Muscle layer of colon (tissue), 2 donors: ENCODE measurements at regions not wholly inside any gene's neighbourhood (a gene's known extent, or its start where the extent isn't known, plus 50 kb on each side); places are given as distances from the start of the nearest gene placed in this dataset.
"Not testable (repeated sequence)": the region's sequence is repeated elsewhere in the genome, so short reads cannot be mapped to it uniquely, and the experiment has no call there.

Source experiments
- H3K27ac ChIP-seq: one replicate; pipeline ENCODE4 v1.7.0; 2013; ENCODE audit warnings: low read depth, mild to moderate bottlenecking, low read length, moderate library complexity
- H3K27me3 ChIP-seq, 2 donors: one replicate each; pipeline ENCODE4 v1.7.0; 2013; ENCODE audit warnings: low read length in 2 of 2, mild to moderate bottlenecking in 2 of 2; ENCODE audit not compliant: insufficient read depth in 2 of 2, control insufficient read depth in 1 of 2
- H3K36me3 ChIP-seq: one replicate; pipeline ENCODE4 v1.7.0; 2013; ENCODE audit warnings: mild to moderate bottlenecking, low read length; ENCODE audit not compliant: insufficient read depth
- H3K4me1 ChIP-seq: one replicate; pipeline ENCODE4 v1.7.0; 2013; ENCODE audit warnings: mild to moderate bottlenecking, low read length; ENCODE audit not compliant: insufficient read depth
- H3K4me3 ChIP-seq, 2 donors: one replicate each; pipeline ENCODE4 v1.7.0; 2013; ENCODE audit warnings: low read length in 2 of 2, low read depth in 1 of 2, mild to moderate bottlenecking in 1 of 2, moderate library complexity in 1 of 2
- H3K9ac ChIP-seq: one replicate; pipeline ENCODE4 v1.7.0; 2013; ENCODE audit warnings: low read length
- H3K9me3 ChIP-seq: one replicate; pipeline ENCODE4 v1.7.0; 2013; ENCODE audit warnings: mild to moderate bottlenecking, low read length
- donor health status: abdominal sarcoma.
- donor health status: Adenocarcinoma of cecum.

DNA sequence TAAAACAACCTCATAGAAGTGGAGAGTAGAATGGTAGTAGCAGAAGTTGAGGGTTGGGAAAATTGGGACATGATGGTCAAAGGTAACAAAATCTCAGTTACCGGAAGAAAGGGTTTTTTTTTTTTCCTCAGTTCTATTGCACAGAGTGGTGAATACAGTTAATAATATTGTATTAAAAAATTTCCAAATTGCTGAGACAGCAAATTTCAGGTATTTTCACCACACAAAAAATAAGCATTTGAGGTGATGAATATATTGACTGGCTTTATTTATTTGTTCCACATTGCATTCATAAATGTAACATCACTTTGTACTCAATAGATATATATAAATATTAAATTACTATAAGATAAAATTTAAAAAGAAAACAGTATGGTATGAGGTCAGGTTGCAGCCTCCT lies 373.8 kb downstream of the ETV1 start:
- H3K9ac ChIP-seq: no peak overlapping the region
- no peak overlapping the region for H3K27ac ChIP-seq
- H3K27me3 ChIP-seq: no peaks in the 10 kb centered on the region
- no peaks in the 10 kb centered on the region for H3K4me1 ChIP-seq
- H3K9me3 ChIP-seq: no peaks in the 10 kb centered on the region
- no peak overlapping the region for H3K4me3 ChIP-seq
- no peaks in the 10 kb centered on the region for H3K36me3 ChIP-seq

DNA sequence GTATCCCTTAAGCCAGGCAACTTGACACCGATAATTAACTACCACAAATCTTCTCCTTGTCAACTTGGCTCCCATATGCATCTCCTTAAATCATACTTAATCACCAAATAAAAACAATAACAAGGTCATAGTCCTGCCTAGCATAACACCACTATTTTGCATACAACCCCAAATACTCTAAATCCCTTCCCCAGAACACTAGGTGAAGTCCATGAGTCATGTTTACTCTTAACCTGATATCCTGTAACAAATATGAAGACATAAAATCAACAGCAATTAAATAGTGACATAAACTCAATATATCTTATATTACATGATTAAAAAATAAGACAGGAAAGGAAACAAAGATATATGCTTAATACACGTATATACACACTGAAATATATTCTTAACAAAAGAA lies 362.0 kb downstream of the ETV1 start:
- H3K27ac ChIP-seq: no peak overlapping the region
- H3K4me1 ChIP-seq: no peaks in the 10 kb centered on the region
- no peak overlapping the region for H3K4me3 ChIP-seq
- H3K9ac ChIP-seq: no peak overlapping the region
- H3K36me3 ChIP-seq: no peaks in the 10 kb centered on the region
- H3K9me3 ChIP-seq: no peaks in the 10 kb centered on the region
- no peaks in the 10 kb centered on the region for H3K27me3 ChIP-seq

GRCh38 chr7:13628239-13629001 lies 361.0 kb downstream of the ETV1 start:
- Histone ChIP-seq H3K9ac (no peak overlapping the region), H3K4me1 (no peaks in the 10 kb centered on the region), H3K27me3 (no peaks in the 10 kb centered on the region), H3K36me3 (no peaks in the 10 kb centered on the region), H3K9me3 (no peaks in the 10 kb centered on the region), H3K27ac (no peak overlapping the region), H3K4me3 (no peak overlapping the region)

DNA sequence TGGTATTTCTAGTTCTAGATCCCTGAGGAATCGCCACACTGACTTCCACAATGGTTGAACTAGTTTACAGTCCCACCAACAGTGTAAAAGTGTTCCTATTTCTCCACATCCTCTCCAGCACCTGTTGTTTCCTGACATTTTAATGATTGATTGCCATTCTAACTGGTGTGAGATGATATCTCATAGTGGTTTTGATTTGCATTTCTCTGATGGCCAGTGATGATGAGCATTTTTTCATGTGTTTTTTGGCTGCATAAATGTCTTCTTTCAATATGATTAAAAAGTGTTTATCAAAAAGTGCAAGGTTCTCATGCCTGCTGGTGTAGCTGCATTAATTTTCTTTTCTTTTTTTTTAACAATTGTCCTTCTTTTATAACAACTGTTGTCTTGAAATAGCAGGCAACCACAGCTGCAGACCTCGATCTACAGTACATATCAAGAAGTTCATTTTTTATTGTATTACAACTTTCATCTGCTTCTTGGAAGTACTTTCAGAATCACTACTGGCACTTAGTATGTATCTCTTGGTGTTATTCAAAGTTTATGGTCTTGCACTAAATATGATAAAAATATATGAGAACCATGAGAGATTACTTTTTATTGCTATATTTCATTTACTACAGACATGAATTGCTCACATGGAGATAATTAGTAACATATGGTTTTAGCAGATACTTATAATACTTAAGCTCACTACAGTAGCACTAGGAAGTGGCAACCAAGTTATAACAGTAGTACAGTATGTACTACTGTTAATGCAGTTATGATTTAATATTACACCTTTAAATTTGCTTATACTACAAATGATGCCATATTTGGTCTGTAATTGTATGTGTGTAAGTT lies 358.0 kb downstream of the ETV1 start:
- H3K36me3 ChIP-seq, H3K9me3 ChIP-seq, H3K4me3 ChIP-seq, H3K27me3 ChIP-seq, H3K4me1 ChIP-seq, H3K9ac ChIP-seq, H3K27ac ChIP-seq: not testable (repeated sequence)

GRCh38 chr7:13633857-13634256 lies 355.6 kb downstream of the ETV1 start:
- Histone ChIP-seq H3K36me3 (no peaks in the 10 kb centered on the region), H3K27ac (no peak overlapping the region), H3K9me3 (no peaks in the 10 kb centered on the region), H3K4me1 (no peaks in the 10 kb centered on the region), H3K9ac (no peak overlapping the region), H3K4me3 (no peak overlapping the region), H3K27me3 (no peaks in the 10 kb centered on the region)

- Histone ChIP-seq H3K9ac (no peak overlapping the region), H3K9me3 (no peaks in the 10 kb centered on the region), H3K4me1 (no peaks in the 10 kb centered on the region), H3K36me3 (no peaks in the 10 kb centered on the region), H3K27ac (no peak overlapping the region), H3K4me3 (no peak overlapping the region), H3K27me3 (no peaks in the 10 kb centered on the region)
These were observed 350.1 kb downstream of the ETV1 start for GRCh38 chr7:13639396-13639795.

- H3K36me3 ChIP-seq: no peaks in the 10 kb centered on the region
- H3K9ac ChIP-seq: no peak overlapping the region
- no peaks in the 10 kb centered on the region for H3K9me3 ChIP-seq
- H3K4me3 ChIP-seq: no peak overlapping the region
- H3K27me3 ChIP-seq: no peaks in the 10 kb centered on the region
- no peak overlapping the region for H3K27ac ChIP-seq
- no peaks in the 10 kb centered on the region for H3K4me1 ChIP-seq
These were observed 347.8 kb downstream of the ETV1 start for GRCh38 chr7:13641714-13642113.

GRCh38 chr7:13651167-13651566 lies 338.3 kb downstream of the ETV1 start:
- H3K9ac ChIP-seq: no peak overlapping the region
- H3K27ac ChIP-seq: no peak overlapping the region
- H3K27me3 ChIP-seq: no peaks in the 10 kb centered on the region
- no peaks in the 10 kb centered on the region for H3K9me3 ChIP-seq
- no peak overlapping the region for H3K4me3 ChIP-seq
- no peaks in the 10 kb centered on the region for H3K4me1 ChIP-seq
- no peaks in the 10 kb centered on the region for H3K36me3 ChIP-seq

- Histone ChIP-seq H3K27me3 (no peaks in the 10 kb centered on the region), H3K9me3 (no peaks in the 10 kb centered on the region), H3K36me3 (no peaks in the 10 kb centered on the region), H3K4me1 (no peaks in the 10 kb centered on the region), H3K4me3 (no peak overlapping the region), H3K27ac (no peak overlapping the region), H3K9ac (no peak overlapping the region)
These were observed 333.1 kb downstream of the ETV1 start for GRCh38 chr7:13656330-13656729.

DNA sequence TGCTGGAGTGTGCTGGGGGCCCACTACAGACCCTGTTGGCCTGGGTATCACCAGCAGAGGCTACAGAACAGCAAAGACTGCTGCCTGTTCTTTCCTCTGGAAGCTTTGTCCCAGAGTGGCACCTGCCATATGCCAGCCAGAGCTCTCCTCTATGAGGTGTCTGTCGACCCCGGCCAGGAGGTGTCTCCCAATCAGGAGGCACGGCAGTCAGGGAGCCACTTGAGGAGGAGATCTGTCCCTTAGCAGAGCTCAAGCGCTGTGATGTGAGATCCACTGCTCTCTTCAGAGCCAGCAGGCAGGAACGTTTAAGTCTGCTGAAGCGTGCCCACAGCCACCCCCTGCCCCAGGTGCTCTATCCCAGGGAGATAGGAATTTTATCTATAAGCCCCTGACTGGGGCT lies 316.2 kb downstream of the ETV1 start:
- no peaks in the 10 kb centered on the region for H3K9me3 ChIP-seq

GRCh38 chr7:13682626-13683025 lies 306.8 kb downstream of the ETV1 start:
- Histone ChIP-seq H3K27me3 (no peaks in the 10 kb centered on the region), H3K36me3 (no peaks in the 10 kb centered on the region), H3K9me3 (no peaks in the 10 kb centered on the region), H3K4me1 (no peaks in the 10 kb centered on the region), H3K27ac (no peak overlapping the region), H3K4me3 (no peak overlapping the region), H3K9ac (no peak overlapping the region)

More for the DNA sequence above, 316.2 kb downstream of the ETV1 start:
- Histone ChIP-seq H3K36me3 (no peaks in the 10 kb centered on the region), H3K4me1 (no peaks in the 10 kb centered on the region), H3K27me3 (no peaks in the 10 kb centered on the region), H3K27ac (no peak overlapping the region), H3K4me3 (no peak overlapping the region), H3K9ac (no peak overlapping the region)
